ENCODE measurements at regions not wholly inside any gene's neighbourhood (a gene's known extent, or its start where the extent isn't known, plus 50 kb on each side); places are given as distances from the start of the nearest gene placed in this dataset.

DNA sequence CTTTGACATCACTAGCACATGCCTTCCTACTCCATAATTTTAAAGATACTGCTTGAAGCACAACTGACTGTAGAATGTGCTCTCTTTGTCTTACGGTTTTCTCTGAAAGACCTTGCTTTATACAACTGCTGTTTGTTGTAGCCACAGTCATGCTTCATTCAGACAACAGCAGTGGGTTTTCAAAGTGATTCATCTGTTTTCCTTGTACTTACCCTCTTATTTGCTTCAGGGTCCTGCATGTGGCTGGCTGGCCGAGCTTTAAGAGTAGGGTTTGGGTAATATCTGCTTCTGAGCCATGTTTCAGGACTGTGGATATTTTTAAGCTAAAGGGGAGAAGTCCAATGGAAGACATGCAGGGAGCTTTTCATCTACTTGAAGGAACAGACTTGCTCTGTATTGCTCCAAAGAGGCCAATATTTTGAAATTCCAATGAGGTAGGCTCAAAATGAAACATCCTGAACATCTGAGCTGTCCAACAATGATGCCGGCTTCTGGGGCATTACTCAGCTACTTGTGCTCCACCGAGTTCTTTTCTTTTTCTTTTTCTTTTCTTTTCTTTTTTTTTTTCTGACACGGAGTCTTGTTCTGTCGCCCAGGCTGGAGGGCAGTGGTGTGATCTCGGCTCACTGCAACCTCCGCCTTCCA lies 160.2 kb upstream of the SGK1 start:
- no peak for DNase-seq

DNA sequence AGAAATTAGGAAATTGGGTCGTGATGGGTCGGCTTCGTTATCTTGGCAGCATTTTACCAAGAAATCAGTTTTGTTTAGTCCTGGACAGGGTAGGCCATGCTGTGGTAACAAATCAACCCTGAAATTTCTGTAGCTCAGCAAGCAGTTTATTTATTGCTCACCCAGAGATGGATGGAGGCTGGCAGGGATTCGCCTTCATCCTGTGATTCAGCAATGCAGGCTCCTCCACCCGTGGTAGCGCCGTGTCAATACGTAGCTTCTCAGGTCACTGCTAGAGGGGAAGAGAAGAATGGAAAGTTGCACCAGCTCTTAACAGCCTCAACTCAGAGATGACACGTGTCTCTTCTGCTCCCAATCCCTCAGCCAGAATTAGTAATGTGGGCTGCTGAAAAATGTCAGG lies 157.0 kb upstream of the SGK1 start:
- no peak for DNase-seq

DNA sequence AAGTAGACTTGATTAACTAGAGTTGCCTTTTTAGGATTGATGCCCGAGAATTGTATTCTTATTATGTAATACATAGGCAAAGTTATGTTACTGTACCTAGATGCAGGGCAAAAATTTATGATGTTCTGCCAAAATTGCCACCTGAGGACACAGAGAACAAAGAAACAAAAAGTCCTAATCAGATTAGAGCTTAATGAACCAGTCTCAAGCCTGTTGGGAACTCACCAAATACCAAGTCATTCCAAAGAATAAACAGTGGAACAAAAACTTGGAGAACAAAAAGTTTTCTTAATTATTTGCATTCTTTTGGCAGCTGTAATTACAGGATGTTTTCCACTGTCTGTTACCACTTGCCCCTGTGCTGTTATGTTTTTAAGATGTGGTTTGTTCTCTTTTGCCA lies 154.7 kb upstream of the SGK1 start:
- no peak for DNase-seq

DNA sequence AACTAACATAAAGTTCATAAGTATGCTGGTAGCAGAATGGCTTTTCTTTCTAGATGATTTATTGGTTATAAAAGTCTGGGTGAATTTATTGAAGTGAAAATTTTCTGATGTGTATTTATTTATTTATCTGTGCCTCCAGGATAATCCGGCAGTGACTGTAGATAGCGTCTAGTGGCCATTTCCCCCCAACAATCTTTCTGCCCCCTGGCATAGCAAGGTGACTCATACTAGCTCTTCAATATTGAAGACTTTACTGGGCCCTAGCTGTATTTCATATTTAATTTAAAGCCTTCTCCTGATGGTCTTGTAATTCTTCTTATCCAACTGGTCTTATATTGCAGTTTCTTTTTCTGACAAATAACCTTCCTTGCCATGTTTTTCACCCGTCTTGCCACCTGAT lies 154.1 kb upstream of the SGK1 start:
- DNase-seq: no peak

DNA sequence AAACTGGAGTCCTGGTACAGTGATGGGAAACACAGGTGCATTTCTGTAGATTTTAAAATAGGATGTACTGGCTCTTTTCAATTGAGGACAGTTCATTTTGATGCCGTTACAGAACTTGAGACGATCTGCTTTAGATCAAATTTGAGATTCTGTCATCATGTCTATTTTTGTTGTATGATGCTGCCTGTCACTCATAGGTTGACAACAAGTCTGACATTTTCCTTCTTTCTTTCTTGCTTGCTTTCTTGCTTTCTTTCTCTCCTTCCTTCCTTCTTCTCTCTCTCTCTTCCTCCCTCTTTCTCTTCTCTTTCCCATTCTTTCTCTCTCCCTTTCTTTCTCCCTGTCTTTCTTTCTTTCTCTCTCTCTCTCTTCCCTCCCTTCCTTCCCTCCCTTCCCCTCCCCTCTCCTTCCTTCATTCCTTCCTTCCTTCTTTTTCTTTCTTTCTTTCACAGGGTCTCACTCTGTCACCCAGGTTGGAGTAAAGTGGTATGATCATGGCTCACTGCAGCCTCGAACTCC lies 152.6 kb upstream of the SGK1 start:
- no peak for DNase-seq

DNA sequence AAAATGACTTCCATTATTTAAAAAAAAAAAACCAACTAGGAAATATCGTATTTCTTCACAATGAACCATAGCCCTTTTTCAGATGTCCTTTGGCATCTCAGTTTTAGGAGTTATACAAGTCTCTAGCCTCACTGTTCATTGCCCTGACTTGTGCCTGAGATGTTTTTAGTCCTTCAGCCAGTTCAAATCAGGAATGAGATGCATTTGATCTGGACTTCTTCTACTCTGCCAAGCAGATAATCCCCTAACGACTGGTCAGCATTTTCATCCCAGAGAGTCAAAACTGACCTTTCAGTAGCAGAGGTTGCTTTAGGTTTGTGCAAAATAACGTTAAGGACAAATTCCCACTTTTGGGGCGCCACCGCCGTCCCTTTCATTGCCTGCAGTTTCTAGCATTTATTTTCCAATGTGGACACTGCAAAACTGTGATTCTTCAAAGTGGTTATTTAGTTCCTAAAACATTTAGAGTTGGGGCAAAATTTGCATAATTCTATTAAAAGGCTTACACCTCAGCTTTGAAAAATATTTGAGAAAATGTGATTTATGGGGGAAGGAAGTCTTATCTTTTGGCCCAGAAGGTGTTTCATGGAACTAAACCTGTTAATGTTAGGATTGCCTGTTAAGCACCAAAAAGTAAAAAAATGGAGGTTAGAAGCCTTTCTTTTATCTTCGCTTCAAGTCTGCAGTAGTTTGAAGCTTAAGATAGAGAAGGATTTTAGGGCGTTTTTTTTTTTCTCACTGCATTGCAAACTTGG lies 152.0 kb upstream of the SGK1 start:
- no peak for DNase-seq

DNA sequence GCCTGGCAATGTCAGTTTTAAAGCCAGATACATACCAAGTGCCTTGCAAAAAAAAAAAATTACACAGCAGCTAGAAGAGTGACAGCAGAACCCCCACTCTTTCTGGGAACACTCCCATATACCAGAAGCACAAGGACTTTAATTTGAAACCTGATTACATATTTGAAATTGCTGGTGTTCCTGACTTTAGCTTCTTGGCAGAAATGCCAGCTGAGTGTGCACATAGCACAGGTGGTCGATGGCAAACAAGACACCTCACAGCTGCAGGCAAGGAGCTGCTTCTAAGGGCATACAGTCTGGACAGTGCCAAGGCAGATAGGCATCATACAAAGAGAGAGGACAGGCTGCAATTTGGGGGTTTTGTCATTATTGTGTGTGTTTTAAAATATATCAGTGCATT lies 150.7 kb upstream of the SGK1 start:
- DNase-seq: no peak

DNA sequence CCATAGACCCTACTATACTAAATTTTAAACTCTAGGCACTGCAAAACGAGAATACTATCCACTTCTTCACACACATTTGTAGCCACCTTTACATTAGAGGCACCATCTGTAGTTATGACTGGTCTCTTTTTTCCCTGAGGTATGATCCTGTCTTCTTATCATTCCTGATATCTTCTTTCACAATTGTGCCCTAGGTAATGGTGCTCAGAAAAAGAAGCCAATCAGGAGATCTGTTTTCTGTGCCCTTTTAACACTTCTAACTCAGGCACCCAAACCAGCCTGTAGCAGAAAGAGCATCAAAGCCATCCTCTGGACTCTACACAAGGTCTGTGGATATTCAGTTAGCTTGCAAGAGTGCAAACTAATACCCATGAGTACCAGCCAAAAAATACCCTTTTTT lies 149.7 kb upstream of the SGK1 start:
- no peak for DNase-seq

DNA sequence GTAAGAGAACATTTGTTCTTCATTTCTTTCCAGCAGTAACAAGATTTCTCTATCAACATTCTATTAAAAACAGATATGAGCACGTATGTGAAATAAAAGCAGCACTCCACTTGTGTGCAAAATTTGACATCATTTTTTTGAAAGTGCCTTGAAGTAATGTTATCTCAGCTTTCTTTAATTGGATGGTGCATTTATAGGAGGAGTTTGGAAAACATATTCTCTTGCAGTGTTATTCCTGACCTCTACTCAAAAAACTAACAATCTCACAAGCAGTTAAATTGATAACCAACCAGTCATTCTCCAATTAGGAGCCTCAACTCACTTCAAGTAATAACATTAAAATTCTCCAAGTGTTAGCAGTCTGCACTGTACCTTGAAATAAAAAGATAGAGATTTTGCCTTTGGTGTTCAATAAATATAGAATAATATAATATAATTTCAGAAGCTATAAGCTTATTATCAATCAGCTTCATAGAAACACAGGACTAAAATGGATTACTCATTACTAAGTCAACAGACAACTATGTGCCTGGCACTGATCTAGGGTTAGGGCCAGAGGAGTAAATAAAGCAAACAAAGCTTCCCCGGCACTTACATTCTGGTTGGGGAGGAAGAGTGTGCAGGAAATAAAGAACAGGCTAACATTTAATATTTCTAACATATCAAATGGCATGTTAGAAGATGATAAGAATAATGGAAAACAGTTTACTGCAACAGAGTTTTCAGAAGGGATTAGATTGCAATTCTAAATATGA lies 149.0 kb upstream of the SGK1 start:
- DNase-seq: no peak

DNA sequence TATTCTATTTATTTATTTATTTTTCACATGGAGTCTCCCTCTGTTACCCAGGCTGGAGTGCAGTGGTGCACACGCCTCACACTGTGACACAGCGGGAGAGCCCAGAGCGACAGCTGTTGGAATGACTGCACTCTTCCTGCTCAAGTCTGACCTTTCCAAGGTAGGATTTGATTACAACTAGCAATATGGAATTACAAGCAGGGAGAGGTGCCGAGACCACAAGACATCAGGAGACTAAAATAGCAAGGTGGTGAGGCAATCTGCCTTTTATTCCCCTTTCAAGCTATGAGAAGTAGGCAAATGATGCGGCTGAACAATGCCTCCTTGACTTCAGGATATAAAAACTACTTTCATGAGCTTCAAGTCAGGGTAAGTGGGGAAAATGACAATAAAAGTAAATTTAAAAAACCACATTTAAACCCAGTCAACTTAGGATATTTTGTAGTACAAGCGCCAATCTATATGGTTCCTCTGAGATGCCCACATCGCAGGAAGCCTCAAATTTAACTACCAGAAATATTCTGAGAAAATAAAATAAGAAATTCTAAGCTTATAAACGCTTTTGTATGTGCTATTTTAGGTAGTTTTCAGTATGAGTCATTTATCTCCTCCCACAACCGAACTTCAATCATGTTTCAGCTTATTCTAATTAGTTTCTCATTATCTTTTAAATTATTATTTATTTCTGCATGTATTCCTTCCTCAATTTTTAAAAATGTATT lies 146.9 kb upstream of the SGK1 start:
- no peak for DNase-seq

DNA sequence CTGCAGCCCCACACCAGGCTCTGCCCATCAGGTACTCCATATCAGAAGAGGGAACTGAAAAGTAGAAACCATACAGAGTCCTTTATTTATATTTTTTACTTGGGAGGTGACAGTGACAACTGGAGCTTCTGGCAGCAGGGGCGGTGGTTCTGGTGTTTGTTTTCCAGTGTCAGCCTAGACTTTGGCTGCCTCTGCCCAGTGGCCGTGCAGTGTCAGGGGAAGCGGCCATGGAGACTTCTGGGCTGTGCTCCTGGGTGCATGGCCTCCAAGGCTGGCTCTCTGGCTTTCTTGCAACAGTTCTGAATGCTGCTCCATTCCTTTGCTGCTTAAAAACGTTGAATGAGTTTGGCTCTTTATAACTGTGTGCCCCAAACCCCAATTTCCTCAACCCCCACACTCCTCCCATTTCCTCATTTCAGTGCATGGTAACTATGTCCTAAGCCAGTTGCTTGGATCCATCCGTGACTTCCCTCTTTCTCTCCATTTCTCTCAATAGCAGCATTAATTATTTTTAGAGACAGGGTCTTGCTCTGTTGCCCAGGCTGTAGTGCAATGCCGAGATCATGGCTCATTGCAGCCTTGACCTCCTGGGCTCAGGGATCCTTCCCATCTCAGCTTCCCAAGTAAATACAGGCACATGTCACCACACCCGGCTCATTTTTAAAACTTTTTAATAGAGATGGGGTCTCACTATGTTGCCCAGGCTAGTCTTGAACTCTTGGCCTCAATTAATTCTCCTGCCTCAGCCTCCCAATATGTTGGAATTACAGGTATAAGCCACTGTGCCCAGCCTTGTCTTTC lies 141.1 kb upstream of the SGK1 start:
- no peak for DNase-seq

DNA sequence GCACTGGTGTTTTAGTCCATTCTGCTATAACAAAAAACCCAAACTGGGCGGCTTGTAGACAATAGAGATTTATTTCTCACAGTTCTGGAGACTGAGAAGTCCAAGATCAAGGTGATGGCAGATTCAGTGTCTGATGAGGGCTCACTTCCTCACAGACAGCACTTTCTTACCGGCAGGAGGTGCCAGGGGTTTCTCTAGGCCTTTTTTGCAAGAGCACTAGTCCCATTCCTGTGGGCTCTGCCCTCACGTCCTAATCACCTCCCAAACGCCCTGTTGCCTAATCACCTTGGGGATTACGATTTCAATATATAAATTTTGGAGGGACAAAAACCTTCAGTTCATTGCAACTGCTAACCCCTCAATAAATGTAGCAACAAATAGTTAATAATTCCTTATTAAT lies 140.0 kb upstream of the SGK1 start:
- DNase-seq: no peak

DNA sequence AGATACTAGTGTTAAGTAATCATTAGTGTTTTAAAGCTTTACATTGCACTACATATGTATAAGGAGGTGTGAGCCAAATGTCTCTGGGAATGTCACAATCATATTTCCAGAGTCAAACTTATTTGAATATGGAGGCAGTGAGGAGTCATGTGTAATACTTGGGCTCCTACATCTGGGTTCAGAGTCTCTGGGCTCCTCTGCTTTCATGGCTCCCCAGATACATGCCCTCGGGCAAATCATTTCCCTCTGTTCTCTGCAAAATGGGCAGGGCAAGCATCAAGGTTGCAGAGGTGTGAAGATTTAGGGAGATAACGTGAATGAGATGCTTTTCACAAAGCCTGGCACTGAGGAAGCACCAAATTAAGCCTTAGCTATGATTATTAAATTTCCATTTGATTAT lies 138.3 kb upstream of the SGK1 start:
- no peak for DNase-seq

DNA sequence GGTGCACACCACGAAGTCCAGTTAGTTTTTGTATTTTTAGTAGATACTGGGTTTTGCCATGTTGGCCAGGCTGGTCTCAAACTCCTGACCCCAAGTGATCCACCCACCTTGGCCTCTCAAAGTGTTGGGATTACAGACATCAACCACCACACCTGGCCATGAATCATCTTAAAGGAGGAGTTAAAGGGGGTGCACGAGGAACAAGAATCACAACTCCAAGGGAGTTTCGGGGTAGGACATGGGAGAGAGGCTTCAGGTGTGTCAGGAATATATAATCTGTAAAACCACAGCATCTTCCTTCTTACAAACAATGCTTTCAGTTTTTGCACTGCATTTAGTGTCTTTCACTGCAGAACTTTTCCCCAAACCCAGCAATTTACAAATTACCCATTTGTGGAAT lies 137.4 kb upstream of the SGK1 start:
- DNase-seq: no peak

DNA sequence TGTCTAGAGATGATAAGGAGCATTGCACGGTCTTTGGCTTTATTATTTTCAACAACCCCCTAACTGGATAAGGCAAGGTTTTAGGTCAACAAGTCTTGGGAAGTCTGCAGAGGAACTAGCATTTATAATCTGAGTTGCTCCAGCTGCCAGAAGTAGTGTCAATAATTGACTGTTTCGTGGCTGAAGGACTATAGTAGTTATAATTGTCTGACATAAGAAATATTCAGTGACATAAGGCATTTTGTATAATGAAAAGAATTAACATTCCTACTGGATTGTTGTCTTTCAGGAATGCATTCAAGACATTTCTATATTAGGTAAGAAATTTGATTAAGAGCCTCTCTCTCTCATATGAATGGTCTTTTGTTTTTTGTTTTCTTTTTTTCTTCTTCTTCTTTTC lies 136.9 kb upstream of the SGK1 start:
- DNase-seq: no peak

DNA sequence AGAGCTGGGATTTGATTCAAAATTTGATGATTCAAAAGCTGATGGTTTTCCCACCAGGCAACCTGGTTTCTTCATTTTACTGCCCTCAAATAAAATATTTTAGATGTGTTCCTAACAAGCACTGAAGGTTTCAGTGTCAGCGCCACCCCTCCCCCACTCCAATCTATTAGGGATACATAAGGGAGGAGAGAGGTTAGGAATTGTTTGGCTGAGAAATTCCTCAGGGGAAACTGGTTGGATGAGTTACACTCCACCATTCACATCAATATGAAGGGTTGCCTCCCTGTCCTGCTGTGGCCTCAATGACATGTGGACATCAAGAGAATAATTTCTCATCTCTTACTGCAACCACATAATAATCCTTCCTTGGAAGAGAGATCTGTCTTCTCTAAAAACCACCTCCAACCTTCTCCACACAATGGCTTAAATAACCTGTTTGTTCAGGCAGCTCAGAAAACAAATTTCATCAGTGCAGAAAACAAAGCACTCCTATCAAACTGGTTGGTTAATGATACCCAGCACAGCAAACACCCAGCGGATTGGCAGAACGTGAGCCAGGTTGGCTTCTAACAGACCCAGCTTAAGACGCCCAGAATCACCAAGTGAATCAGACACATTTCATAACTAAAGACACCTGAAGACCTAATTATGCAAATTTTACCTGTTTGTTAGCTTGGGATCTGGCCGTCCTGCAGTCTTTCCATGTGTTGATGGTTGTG lies 136.0 kb upstream of the SGK1 start:
- DNase-seq: no peak

DNA sequence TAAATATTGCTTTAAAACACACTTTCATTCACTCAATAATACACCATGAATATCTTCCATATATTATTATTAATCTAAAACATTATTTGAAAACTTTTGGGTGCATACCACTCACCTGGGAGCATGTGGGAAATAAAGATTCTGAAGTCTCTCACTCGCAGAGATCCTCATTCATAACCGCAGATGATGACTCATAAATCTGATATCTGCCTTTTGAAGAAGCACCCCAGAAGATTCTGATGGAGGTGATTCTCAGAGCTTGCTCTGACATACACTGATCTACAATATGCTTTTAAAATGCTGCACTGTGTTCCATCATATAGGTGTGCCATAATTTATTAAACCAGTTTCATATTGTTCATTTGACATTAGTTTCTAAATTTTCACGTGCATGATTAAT lies 135.0 kb upstream of the SGK1 start:
- DNase-seq: no peak

DNA sequence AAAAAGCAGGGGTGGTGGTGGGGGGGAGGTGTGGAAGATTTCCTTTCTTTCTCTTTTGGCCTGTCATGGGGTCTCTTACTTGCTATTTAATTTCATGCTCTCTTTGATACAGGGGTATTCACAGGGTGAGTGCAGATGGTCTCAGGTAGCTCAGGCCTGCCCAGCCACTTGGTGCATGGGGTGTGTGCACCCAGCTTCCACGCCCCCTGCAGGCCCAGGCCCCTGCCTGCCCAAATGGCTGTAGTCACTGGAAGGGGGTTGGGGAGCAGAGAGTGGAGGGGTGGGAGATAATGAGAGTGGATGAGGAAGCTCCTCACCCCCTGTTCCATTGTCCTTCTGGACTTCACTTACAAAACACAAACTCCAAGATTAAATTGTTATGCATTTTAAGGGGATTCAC lies 133.6 kb upstream of the SGK1 start:
- no peak for DNase-seq

DNA sequence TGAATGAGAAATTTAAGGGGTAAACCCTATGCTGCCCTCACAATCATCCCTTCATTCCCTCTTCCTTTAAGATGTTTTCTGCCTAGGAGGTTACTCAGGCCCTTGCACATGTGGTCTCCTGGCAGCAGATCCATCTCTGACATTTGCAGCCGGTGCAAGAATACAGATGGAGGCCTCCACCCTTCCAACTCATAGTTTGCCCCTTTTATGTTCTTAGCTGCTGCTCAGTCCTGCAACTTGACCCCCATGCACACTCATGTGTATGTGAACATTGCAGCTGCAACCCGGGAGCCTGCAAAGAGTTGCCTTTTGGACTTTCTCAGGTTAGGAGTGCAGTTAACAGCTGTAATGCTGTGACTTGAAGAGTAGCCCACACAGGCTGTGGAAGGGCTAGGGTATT lies 131.9 kb upstream of the SGK1 start:
- DNase-seq: no peak

DNA sequence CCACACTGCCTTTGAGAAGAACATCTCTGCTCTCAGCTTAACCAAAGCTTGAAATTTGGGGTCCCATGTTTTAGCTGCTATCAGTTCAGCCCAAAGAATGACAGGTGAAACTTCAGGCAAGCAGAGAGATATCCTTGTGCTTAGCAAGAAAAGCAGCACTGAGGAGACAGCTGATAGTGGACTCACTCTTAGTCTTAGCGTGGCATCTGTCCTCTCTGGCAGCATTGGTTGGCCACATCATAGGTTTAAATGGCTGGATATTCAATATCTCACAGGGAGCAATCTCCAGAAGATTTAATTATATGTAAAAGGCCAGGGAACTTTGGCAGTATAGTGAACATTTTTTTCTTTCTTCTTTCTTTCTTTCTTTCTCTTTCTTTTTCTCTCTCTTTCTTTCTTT lies 131.1 kb upstream of the SGK1 start:
- no peak for DNase-seq

DNA sequence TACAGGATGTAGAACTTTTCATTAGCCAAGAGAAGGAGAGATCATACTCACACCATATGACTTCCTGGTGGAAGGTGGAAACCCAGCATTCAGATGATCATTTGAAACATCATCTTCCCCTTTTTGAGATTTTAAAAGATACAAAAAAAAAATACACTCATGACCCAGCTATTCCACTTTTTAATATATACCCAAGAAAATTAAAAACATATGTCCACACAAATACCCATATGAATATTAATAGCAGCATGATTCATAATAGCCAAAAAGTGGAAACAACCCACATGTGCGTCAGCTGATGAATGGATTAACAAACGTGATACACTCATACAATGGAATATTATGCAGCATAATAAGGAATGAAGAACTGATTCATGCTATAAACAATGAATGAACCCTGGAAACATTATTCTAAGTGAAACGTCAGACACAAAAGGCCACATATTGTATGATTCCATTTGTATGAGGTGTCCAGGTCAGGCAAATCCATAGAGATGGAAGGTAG lies 130.0 kb upstream of the SGK1 start:
- DNase-seq: no peak

DNA sequence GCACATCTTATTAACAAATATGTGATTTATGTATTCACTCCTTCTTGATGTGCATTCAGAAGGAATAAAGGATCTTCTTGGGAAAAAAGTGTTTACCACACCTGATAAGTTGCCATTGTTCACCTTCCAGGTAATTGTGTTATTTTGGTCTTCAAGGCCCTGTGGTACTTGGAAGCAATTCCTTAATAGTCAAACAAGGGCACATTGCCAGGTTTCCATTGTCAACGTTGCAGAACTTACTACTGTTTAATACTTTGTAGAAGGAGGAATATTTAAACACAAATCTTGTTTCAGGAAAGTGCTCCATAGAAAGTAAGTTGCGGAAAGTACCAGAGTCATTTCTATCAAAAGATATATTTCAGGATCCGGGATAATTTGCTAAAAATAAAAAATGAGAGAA lies 129.5 kb upstream of the SGK1 start:
- DNase-seq: no peak
